ENCODE measurements at regions not wholly inside any gene's neighbourhood (a gene's known extent, or its start where the extent isn't known, plus 50 kb on each side); places are given as distances from the start of the nearest gene placed in this dataset.

DNA sequence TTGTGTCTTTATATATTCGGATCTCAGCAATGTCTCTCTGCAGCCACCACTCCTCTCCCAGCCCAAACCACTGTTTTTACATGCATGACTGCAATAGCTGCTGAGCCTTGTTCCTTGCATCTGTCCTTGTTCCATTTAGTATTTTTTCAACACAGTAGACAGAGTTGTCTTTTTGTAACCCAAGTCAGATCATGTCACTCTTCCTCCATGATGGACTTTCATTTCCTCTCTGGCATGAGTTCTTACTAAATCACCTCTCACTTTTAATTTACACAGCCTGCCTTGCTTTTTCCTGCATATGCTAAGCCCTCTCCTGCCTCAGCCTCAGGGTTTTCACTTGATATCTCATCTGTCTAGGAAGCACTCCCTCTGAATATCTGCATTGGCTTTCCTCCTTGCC, 353.2 kb downstream of the HGF start:
- no peak for DNase-seq (ENCODE audit: low read depth)
- TF ChIP-seq, protein P1, sequence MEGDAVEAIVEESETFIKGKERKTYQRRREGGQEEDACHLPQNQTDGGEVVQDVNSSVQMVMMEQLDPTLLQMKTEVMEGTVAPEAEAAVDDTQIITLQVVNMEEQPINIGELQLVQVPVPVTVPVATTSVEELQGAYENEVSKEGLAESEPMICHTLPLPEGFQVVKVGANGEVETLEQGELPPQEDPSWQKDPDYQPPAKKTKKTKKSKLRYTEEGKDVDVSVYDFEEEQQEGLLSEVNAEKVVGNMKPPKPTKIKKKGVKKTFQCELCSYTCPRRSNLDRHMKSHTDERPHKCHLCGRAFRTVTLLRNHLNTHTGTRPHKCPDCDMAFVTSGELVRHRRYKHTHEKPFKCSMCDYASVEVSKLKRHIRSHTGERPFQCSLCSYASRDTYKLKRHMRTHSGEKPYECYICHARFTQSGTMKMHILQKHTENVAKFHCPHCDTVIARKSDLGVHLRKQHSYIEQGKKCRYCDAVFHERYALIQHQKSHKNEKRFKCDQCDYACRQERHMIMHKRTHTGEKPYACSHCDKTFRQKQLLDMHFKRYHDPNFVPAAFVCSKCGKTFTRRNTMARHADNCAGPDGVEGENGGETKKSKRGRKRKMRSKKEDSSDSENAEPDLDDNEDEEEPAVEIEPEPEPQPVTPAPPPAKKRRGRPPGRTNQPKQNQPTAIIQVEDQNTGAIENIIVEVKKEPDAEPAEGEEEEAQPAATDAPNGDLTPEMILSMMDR (IDR thresholded peaks at IDR 0.05; ENCODE audit: low read depth, low read length, missing control alignments) = no peak
- no peak overlapping the region for H3K4me3 ChIP-seq (ENCODE audit: low read depth, low read length)
- in situ Hi-C loops (cut with HindIII; ENCODE audit: low sequenced_read_pairs) = no loop called here

DNA sequence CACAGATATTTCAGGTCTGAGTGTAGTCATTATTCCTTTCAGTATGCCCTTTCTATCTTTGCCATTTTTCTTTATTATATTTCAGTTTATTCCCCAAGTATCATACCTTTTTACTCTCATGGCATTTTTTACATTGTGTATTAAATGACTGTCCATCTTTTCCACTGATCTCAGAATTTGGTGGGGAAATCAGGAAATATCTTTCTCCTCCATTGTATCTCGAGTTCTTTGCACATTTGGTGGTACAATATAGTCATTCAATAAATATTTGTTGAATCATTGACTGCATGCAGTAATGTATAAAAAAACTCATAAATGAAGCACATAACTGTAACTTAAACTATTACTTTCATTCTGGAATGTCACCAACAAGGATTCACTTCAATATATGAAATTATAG, 354.7 kb downstream of the HGF start:
- no peak for DNase-seq (ENCODE audit: low read depth)
- in situ Hi-C loops (cut with HindIII; ENCODE audit: low sequenced_read_pairs) = no loop called here
- TF ChIP-seq, protein P1 (IDR thresholded peaks at IDR 0.05; ENCODE audit: low read depth, low read length, missing control alignments) = no peak
- no peak overlapping the region for H3K4me3 ChIP-seq (ENCODE audit: low read depth, low read length)

DNA sequence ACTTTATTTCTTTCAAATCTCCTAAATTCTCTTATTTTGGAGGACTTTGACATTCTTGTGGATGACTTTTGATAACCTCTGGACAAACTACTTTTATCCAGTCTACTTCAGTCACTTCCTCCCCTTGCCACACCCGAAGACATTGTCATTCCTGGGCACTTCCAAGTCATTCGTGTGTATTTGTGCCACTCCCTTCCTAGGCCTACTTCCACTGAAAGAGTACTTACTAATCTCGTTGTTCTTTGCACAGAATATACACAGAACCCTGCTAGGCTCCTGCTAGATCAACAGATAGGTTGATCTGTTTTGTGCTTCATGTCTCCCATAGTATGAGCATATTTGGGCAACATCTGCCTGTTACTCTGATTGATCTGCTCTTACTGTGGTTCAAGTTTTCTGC, 355.4 kb downstream of the HGF start:
- DNase-seq (ENCODE audit: low read depth) = no peak
- no peak overlapping the region for H3K4me3 ChIP-seq (ENCODE audit: low read depth, low read length)
- TF ChIP-seq, protein P1 (IDR thresholded peaks at IDR 0.05; ENCODE audit: low read depth, low read length, missing control alignments) = no peak
- in situ Hi-C loops (cut with HindIII; ENCODE audit: low sequenced_read_pairs) = no loop called here

DNA sequence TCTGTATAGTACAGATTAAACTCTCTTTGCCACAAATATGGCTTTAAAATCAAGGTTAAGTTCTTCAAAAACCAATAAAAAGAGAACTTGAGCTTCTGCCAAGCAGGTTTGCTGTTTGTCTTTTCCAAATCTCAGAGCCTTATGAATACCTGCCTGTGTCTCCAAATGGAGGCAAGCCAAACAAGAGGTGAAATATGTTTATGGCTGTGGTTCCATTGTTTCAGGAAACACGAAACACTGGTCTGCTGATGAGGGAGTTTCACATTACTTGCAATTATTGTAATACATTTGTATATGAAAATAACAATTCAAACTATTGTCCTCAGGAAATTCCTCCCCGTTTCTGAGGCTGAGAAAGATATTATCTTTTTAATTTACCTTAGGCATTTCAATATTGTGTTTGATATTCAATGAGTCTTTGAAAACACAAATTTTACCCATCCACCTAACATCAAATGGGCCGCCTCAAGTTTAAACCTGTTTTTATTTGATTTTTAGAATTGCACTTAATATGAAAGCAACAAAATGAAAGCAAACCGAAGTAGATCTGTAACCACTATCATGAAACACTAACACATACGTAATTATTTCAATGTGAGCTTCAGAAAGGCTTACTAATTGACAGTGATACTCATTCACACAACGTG, 359.3 kb downstream of the HGF start:
- TF ChIP-seq, protein P1 (IDR thresholded peaks at IDR 0.05; ENCODE audit: low read depth, low read length, missing control alignments) = no peak
- in situ Hi-C loops (cut with HindIII; ENCODE audit: low sequenced_read_pairs) = no loop called here
- H3K4me3 ChIP-seq (ENCODE audit: low read depth, low read length) = no peak overlapping the region
- no peak for DNase-seq (ENCODE audit: low read depth)

DNA sequence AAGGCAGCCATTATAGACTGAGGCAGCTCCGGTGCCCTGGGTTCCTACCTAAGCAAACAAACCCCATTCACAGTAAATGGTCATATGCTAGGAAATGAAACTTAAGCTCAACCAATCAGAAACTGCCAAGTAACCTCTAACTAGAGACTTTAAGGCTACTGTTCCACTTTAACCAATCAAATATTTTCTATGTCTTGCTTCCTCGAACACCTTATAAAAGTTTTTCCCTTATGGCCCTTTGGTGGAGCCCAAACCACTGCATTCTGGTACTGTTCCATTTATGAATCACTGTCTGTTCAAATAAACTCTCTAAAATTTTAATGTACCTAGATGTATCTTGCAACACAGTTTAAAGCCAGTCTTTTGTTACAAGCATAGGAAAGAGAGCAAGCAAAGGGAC, 361.1 kb downstream of the HGF start:
- DNase-seq (ENCODE audit: low read depth) = no peak
- TF ChIP-seq, protein P1 (IDR thresholded peaks at IDR 0.05; ENCODE audit: low read depth, low read length, missing control alignments) = no peak
- in situ Hi-C loops (cut with HindIII; ENCODE audit: low sequenced_read_pairs) = no loop called here
- H3K4me3 ChIP-seq (ENCODE audit: low read depth, low read length) = no peak overlapping the region

DNA sequence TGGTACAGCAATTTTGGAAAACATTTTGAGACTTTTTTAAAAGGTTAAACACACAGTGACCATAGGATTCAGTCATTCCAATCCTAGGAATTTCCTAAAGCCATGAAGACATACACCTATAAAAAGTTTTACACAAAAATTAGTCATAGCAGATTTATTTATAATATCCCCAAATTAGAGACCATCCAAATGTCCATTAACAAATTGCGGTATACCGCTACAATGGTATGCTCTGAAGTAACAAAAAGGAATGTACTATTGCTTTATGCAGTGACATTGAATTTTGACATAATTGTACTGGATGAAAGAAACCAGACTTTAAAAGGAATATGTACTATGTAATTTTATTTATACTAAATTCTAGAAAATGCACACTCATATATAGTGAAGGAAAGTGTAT, 362.8 kb downstream of the HGF start:
- in situ Hi-C loops (cut with HindIII; ENCODE audit: low sequenced_read_pairs) = no loop called here
- H3K4me3 ChIP-seq (ENCODE audit: low read depth, low read length) = no peak overlapping the region
- no peak for DNase-seq (ENCODE audit: low read depth)
- TF ChIP-seq, protein P1 (IDR thresholded peaks at IDR 0.05; ENCODE audit: low read depth, low read length, missing control alignments) = no peak

Data from astrocyte of the cerebellum (primary cell).